GM21447 (cell line): ENCODE measurements at regions not wholly inside any gene's neighbourhood (a gene's known extent, or its start where the extent isn't known, plus 50 kb on each side); places are given as distances from the start of the nearest gene placed in this dataset.

ENCODE experiments used
- ATAC-seq: cut with Tn5 transposase; IDR thresholded peaks from one replicate; pipeline ENCODE4 v1.9.1; 2021; ENCODE audit not compliant: unreplicated experiment

DNA sequence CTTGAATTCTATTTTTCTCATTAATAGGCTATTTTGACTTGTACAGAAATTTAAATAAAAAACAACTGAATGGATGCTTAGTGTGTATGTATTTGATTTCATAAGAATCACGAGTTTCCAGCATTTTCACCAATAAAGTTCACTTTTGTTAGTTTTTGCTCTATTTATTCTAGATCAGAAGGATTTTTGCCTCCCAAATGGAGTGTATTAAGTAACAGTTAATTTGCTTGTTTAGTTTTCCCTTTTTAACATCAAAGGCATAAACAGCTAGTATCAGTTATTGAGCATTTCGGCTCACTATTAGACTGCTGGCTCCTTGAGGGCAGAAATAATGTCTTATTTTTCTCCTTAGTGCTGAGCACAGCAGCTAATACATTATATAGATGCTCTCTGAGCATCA lies 414.1 kb downstream of the FGF9 start:
- no peak for ATAC-seq

DNA sequence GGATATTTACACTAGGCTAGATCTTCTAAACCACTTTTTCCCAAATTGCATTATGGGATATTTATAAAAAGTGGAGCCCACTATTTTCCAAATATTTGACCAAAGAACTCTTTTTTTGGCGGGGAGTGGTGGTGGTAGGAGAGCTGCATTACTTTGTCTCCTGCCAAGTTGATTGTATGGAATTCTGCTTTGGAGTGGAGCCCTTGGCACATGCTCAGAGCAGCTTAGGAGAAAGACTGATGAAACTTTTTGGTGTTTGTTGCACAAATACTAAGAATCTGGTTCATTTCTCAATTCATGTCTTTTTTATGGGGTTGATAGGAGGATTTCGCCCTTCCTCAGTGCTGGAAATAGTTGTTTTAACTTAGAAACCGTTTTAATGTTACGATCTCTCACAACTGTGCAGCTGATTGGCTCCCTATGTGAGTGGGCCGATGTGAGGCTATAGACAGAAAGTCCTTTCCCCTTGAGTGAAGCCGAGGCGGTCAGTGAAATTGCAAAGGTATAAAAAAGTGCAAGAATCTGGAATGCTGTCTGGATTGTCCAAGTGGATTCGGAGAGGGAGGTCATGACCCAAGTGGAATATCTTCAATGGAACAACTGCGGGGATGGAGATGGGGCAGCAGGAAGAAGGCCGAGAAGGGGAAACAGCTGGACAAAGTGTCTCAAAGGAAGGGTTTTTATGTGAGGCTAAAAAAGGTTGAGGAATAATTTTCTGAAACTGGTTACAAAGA lies 415.9 kb downstream of the FGF9 start:
- no peak for ATAC-seq

- ATAC-seq: no peak
Measured at GRCh38 chr13:22090106-22090505, 419.2 kb downstream of the FGF9 start.

GRCh38 chr13:22091222-22091970 lies 420.5 kb downstream of the FGF9 start:
- no peak for ATAC-seq

GRCh38 chr13:22091971-22092300 lies 421.1 kb downstream of the FGF9 start:
- ATAC-seq: no peak

DNA sequence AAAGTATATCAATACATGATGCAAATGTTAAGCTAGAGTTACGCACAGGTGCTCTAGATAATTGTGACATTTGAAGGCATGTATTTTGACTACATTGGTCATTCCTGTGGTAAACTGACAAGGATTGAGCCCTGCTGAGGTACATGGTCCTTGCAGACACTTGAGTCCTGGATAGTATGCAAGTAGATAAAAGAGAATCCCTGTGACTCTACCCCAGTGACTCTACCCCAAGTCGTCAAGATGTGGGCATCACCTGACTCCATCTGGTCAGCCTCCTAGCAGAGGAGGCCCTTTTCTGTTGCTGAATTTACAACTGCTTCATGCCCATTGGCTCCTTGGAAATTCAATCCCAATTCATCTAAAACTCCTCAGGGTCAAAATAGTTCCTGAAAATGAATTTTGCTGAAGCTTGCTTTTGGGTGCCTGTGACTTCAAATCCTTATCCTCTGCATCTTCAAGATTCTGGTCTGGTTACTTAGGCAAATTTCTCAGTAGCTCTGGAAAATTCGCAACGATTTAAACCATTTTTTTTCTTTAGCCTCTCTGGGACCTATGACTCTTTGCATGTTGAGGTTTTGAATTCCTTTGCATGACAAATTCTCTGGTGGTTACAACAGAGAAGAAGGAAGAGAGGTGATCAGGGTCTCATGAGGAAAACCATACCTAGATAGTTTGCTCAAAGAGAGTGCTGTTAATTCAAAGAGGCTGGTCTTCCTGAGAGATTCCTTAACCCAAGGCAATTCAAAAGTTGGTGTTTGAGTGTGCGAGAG lies 422.1 kb downstream of the FGF9 start:
- ATAC-seq: no peak

DNA sequence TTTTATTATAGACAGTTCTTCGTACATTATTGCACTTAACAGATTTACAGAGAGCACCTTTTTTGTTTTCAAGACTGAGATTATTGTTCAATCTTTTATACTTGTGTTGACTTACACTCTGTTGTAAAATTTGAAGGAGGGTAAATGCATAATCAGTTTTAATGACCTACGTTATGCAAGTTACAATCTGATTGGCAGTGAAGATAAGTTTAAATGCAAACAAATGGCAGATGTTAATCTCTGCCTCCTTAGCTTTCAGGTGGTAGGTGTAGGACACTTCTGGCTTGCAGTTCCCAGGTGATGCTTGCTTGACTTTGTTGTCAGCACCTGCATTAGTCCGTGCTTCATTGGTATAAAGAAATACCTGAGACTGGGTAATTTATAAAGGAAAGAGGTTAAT lies 424.9 kb downstream of the FGF9 start:
- no peak for ATAC-seq

GRCh38 chr13:22099585-22099984 lies 428.7 kb downstream of the FGF9 start:
- no peak for ATAC-seq

GRCh38 chr13:22102271-22102670 lies 431.4 kb downstream of the FGF9 start:
- no peak for ATAC-seq

- no peak for ATAC-seq
Measured at GRCh38 chr13:22103046-22104027, 432.5 kb downstream of the FGF9 start.

GRCh38 chr13:22106058-22106457 lies 435.2 kb downstream of the FGF9 start:
- ATAC-seq: no peak

GRCh38 chr13:22107549-22107948 lies 436.7 kb downstream of the FGF9 start:
- no peak for ATAC-seq

- ATAC-seq: no peak
Measured at GRCh38 chr13:22108283-22108942, 437.5 kb downstream of the FGF9 start.

DNA sequence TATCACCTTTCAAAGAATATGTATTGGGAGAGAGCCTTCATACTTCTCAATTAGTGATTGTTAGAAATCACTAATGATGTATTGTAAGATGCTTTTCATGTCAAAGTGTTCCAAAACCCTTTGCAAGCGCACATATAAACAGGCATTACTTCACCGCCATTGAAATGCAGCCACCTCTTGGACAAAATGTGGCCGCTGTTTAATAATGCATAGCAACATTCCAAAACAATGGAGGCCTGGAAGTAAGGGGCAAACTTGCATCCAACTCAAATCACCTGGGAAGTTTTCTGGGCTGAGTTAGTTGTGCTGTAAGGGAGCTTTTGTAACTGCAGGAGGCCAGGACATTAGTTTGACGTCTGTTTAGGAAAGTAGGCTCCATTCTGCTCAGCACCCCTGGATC lies 438.1 kb downstream of the FGF9 start:
- ATAC-seq: no peak

- no peak for ATAC-seq
Measured at GRCh38 chr13:22110368-22110767, 439.5 kb downstream of the FGF9 start.

- ATAC-seq: no peak
Measured at GRCh38 chr13:22111152-22111783, 440.4 kb downstream of the FGF9 start.

DNA sequence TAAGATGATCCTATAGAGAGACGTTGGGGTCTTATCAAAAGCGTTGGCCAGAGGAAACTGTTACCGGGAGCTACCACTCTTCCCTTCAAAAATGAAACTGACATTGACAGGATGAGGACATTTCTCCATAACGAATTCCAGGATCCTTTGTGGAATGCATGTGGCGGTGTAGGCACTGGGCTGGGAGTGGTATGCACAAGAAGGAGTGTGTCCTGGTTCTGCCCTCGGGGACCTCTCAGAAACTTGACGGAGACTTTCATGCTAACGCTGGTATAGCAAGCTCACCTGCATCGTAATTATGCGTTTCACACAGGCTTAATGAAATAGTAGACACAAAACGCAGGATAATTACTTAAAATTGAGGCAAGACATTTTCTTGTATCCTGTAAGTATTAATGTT lies 441.1 kb downstream of the FGF9 start:
- ATAC-seq: no peak

GRCh38 chr13:22112956-22113745 lies 442.3 kb downstream of the FGF9 start:
- no peak for ATAC-seq
